Osteocyte (in vitro differentiated cells): ENCODE measurements at regions not wholly inside any gene's neighbourhood (a gene's known extent, or its start where the extent isn't known, plus 50 kb on each side); places are given as distances from the start of the nearest gene placed in this dataset.

Experiments
- DNase-seq: peaks from one replicate; pipeline ENCODE4 v3.0.0; 2021; ENCODE audit warnings: mixed read lengths; ENCODE audit not compliant: unreplicated experiment; ENCODE audit errors: extremely low spot score
- H3K27ac Mint-ChIP-seq: one replicate; pipeline ENCODE4 v1.8.0; 2021; ENCODE audit warnings: mild to moderate bottlenecking, mixed read lengths; ENCODE audit not compliant: unreplicated experiment
- H3K27me3 Mint-ChIP-seq: one replicate; pipeline ENCODE4 v1.8.0; 2021; ENCODE audit warnings: mixed read lengths; ENCODE audit not compliant: unreplicated experiment
- H3K36me3 Mint-ChIP-seq: one replicate; pipeline ENCODE4 v1.8.0; 2021; ENCODE audit warnings: mixed read lengths; ENCODE audit not compliant: unreplicated experiment
- H3K4me1 Mint-ChIP-seq: one replicate; pipeline ENCODE4 v1.8.0; 2021; ENCODE audit warnings: mixed read lengths; ENCODE audit not compliant: unreplicated experiment
- H3K4me3 Mint-ChIP-seq: one replicate; pipeline ENCODE4 v1.8.0; 2021; ENCODE audit warnings: mild to moderate bottlenecking, moderate library complexity, mixed read lengths; ENCODE audit not compliant: unreplicated experiment
- H3K9me3 Mint-ChIP-seq: one replicate; pipeline ENCODE4 v1.8.0; 2021; ENCODE audit warnings: mixed read lengths; ENCODE audit not compliant: unreplicated experiment
- TF ChIP-seq, protein P1 (sequence below): fragments of 200-600 bp; sonication (generic); IDR thresholded peaks from 2 replicates; pipeline ENCODE4 v1.5.0; 2021; ENCODE audit warnings: antibody characterized with exemption, mild to moderate bottlenecking, moderate library complexity

GRCh38 chr1:208962867-208963266, 620.6 kb upstream of the CAMK1G start:
- H3K4me1 Mint-ChIP-seq: no peaks in the 10 kb centered on the region
- no peak overlapping the region for H3K4me3 Mint-ChIP-seq
- TF ChIP-seq, protein P1, sequence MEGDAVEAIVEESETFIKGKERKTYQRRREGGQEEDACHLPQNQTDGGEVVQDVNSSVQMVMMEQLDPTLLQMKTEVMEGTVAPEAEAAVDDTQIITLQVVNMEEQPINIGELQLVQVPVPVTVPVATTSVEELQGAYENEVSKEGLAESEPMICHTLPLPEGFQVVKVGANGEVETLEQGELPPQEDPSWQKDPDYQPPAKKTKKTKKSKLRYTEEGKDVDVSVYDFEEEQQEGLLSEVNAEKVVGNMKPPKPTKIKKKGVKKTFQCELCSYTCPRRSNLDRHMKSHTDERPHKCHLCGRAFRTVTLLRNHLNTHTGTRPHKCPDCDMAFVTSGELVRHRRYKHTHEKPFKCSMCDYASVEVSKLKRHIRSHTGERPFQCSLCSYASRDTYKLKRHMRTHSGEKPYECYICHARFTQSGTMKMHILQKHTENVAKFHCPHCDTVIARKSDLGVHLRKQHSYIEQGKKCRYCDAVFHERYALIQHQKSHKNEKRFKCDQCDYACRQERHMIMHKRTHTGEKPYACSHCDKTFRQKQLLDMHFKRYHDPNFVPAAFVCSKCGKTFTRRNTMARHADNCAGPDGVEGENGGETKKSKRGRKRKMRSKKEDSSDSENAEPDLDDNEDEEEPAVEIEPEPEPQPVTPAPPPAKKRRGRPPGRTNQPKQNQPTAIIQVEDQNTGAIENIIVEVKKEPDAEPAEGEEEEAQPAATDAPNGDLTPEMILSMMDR: no peak
- no peak for DNase-seq
- H3K36me3 Mint-ChIP-seq: no peaks in the 10 kb centered on the region
- peaks cover 22% of the 10 kb centered on the region for H3K27me3 Mint-ChIP-seq
- peaks cover 15% of the 10 kb centered on the region for H3K9me3 Mint-ChIP-seq
- no peak overlapping the region for H3K27ac Mint-ChIP-seq

GRCh38 chr1:208965351-208965750, 618.2 kb upstream of the CAMK1G start:
- DNase-seq: no peak
- Mint-ChIP-seq H3K27me3 (peaks cover 26% of the 10 kb centered on the region), H3K4me1 (no peaks in the 10 kb centered on the region), H3K27ac (no peak overlapping the region), H3K36me3 (no peaks in the 10 kb centered on the region), H3K4me3 (no peak overlapping the region), H3K9me3 (no peaks in the 10 kb centered on the region)
- TF ChIP-seq, protein P1: no peak

GRCh38 chr1:208967334-208967733, 616.2 kb upstream of the CAMK1G start:
- H3K4me3 Mint-ChIP-seq: no peak overlapping the region

GRCh38 chr1:208974717-208975116, 608.8 kb upstream of the CAMK1G start:
- no peaks in the 10 kb centered on the region for H3K9me3 Mint-ChIP-seq
- TF ChIP-seq, protein P1: no peak
- H3K27me3 Mint-ChIP-seq: peaks cover 22% of the 10 kb centered on the region

More at GRCh38 chr1:208967334-208967733, 616.2 kb upstream of the CAMK1G start:
- Mint-ChIP-seq H3K27me3 (peaks cover 29% of the 10 kb centered on the region), H3K4me1 (no peaks in the 10 kb centered on the region), H3K36me3 (no peaks in the 10 kb centered on the region), H3K27ac (no peak overlapping the region), H3K9me3 (no peaks in the 10 kb centered on the region)
- TF ChIP-seq, protein P1: no peak
- DNase-seq: no peak

DNA sequence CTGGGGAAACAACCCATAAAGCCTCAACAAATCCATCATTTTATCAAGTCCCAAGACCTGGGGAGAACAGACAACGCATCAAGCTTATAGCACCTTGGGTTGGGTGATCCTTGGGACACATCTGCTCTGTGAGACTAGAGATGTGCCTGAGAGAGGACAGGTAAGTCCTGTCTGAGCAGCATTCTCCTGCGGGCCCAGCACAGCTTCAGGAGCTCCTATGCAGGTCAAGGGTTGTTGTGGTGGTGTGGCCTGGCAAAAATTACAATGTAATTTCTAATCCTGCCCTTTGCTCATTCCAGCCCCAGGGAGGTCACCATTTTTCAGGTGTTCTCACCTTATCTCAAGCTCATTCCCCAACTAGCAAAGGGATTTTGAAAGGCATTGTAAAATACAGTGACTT, 608.1 kb upstream of the CAMK1G start:
- H3K27me3 Mint-ChIP-seq: peaks cover 20% of the 10 kb centered on the region
- H3K9me3 Mint-ChIP-seq: no peaks in the 10 kb centered on the region
- H3K4me3 Mint-ChIP-seq: no peak overlapping the region
- DNase-seq: no peak
- no peak overlapping the region for H3K27ac Mint-ChIP-seq
- TF ChIP-seq, protein P1: no peak
- H3K4me1 Mint-ChIP-seq: no peaks in the 10 kb centered on the region
- no peaks in the 10 kb centered on the region for H3K36me3 Mint-ChIP-seq

More at GRCh38 chr1:208974717-208975116, 608.8 kb upstream of the CAMK1G start:
- DNase-seq: no peak
- H3K4me3 Mint-ChIP-seq: no peak overlapping the region
- H3K4me1 Mint-ChIP-seq: no peaks in the 10 kb centered on the region
- H3K36me3 Mint-ChIP-seq: no peaks in the 10 kb centered on the region
- no peak overlapping the region for H3K27ac Mint-ChIP-seq
